Stomach (tissue), 8 donors: ENCODE measurements at regions not wholly inside any gene's neighbourhood (a gene's known extent, or its start where the extent isn't known, plus 50 kb on each side); places are given as distances from the start of the nearest gene placed in this dataset.

Experiments used
- DNase-seq, 2 donors: peaks; one replicate each; pipeline versions ENCODE4 v3.0.0 to v3.0.0-alpha.2; 2013 to 2019
- H3K27ac ChIP-seq, 5 donors: fragments of 200-600 bp in 4 of 5; sonication (generic) in 4 of 5; one replicate each; pipeline ENCODE4 v1.5.1; 2013 to 2019; ENCODE audit warnings: mild to moderate bottlenecking in 1 of 5, moderate library complexity in 1 of 5
- H3K27me3 ChIP-seq, 3 donors: fragments of 200-600 bp; sonication (generic); one replicate each; pipeline ENCODE4 v1.5.1; 2017 to 2019; ENCODE audit warnings: mixed run types in 1 of 3
- H3K36me3 ChIP-seq, 4 donors: fragments of 200-600 bp; sonication (generic); 1 replicate in 3 of 4; 2 replicates in 1 of 4; pipeline ENCODE4 v1.5.1; 2016 to 2019
- H3K4me1 ChIP-seq, 4 donors: fragments of 200-600 bp; sonication (generic); one replicate each; pipeline ENCODE4 v1.5.1; 2016 to 2019
- H3K4me3 ChIP-seq, 4 donors: fragments of 200-600 bp; sonication (generic) in 3 of 4; one replicate each; pipeline ENCODE4 v1.5.1; 2016 to 2019; ENCODE audit warnings: mild to moderate bottlenecking in 1 of 4
- H3K9me3 ChIP-seq, 4 donors: fragments of 200-600 bp; sonication (generic); one replicate each; pipeline ENCODE4 v1.5.1; 2016 to 2019
- EP300 ChIP-seq: sonication (generic); formaldehyde crosslinking; IDR thresholded peaks from one replicate; pipeline ENCODE4 v1.6.1; 2017; ENCODE audit warnings: antibody characterized with exemption
- POLR2A ChIP-seq, 4 donors: fragments of 450-650 bp; IDR thresholded peaks; one replicate each; pipeline ENCODE4 v1.6.1; 2016; ENCODE audit warnings: antibody characterized with exemption in 4 of 4, control low read depth in 2 of 4, mild to moderate bottlenecking in 1 of 4, moderate library complexity in 1 of 4
- POLR2AphosphoS5 ChIP-seq, 3 donors: sonication (generic); formaldehyde crosslinking; IDR thresholded peaks; one replicate each; pipeline ENCODE4 v1.6.1; 2016; ENCODE audit warnings: antibody characterized with exemption in 3 of 3
- WGBS, 5 donors: extraction: QIAGEN DNeasy Blood & Tissue Kit in 3 of 5; methylation state at CpG; one replicate each; pipeline versions ENCODE4 v1.1.5 to v1.1.7; 2013 to 2018; 5-methylcytosine and 5-hydroxymethylcytosine counted together
- intact Hi-C: fragments of 100-400 bp; cut with DNase I; formaldehyde crosslinking; loops from one replicate; pipeline ENCODE4 v1.15.1; 2023; ENCODE audit warnings: low total_unique reads
- TF ChIP-seq, protein P1 (sequence below), 7 experiments: fragments of 450-650 bp in 4 of 7; fragments of 200-600 bp in 3 of 7; sonication (generic) in 3 of 7; IDR thresholded peaks; one replicate each; pipeline ENCODE4 v1.5.1; 2016 to 2019; ENCODE audit warnings: antibody characterized with exemption in 7 of 7, control low read depth in 2 of 7, mild to moderate bottlenecking in 1 of 7
- donor health status: healthy with polysubstance abuse.
- donor health status: Bipolar disorder and iron deficiency.
- donor health status: healthy.

DNA sequence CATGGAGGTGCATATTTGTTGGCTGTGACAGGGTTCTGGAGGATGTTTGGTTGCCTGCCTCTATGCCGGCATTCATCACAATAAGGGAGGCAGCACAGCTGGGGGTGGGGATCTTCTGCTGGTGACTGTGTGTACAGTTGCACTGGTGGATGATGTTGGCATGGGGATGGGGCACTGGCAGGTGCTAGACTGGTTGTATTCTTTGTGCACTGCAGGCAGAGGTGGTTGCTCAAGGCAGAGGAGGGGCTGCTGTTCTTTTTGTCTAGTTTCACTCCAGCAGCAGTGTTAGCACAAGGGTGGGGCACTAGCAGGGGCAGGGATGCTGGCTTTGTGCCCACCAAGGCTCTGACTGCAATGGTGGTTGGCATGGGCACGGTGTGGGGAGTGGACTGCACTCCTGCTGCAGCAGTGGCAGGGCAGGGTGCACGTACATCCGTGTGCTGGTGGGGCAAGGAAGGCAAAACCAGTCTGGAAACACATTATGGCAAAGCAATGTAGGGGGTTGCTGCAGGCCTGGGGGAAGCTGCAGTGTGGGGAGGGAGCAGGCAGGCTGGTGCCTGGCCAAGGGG, 69.3 kb downstream of the ISOC1 start:
- intact Hi-C loops = no loop called here
- Histone ChIP-seq H3K4me1 (no peaks in the 10 kb centered on the region), H3K27me3 (no peaks in the 10 kb centered on the region), H3K36me3 (no peaks in the 10 kb centered on the region), H3K4me3 (no peak overlapping the region), H3K27ac (no peak overlapping the region), H3K9me3 (peaks cover 10 to 45% (median 26%) of the 10 kb centered on the region in 4 donors)
- TF ChIP-seq POLR2AphosphoS5 (IDR thresholded peaks at IDR 0.05) (no peak), EP300 (no peak), POLR2A (IDR thresholded peaks at IDR 0.05) (no peak)
- TF ChIP-seq, protein P1, sequence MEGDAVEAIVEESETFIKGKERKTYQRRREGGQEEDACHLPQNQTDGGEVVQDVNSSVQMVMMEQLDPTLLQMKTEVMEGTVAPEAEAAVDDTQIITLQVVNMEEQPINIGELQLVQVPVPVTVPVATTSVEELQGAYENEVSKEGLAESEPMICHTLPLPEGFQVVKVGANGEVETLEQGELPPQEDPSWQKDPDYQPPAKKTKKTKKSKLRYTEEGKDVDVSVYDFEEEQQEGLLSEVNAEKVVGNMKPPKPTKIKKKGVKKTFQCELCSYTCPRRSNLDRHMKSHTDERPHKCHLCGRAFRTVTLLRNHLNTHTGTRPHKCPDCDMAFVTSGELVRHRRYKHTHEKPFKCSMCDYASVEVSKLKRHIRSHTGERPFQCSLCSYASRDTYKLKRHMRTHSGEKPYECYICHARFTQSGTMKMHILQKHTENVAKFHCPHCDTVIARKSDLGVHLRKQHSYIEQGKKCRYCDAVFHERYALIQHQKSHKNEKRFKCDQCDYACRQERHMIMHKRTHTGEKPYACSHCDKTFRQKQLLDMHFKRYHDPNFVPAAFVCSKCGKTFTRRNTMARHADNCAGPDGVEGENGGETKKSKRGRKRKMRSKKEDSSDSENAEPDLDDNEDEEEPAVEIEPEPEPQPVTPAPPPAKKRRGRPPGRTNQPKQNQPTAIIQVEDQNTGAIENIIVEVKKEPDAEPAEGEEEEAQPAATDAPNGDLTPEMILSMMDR (IDR thresholded peaks at IDR 0.05) = no peak
- DNase-seq = no peak
- 78 to 88% (median 87%) methylated on average over 3 to 4 of the region's 4 CpGs for WGBS, 5 donors

DNA sequence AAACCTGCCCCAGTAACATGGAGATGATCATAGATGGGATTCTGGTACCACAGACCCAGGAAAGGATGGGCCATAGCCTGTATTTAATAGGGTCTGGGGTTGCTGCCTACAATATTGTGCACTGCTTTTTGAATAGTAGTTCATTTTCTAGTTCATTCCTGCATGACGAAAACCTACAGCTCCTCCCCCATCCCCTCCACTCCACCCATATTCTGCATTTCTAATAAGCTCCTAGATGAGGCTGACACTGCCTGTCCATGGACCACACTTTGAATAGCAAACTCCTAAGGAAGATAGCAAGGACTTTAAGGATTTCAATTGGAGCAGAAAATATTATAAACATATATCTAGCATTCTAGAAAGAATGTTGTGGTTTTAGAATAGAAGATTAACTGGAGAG, 75.5 kb downstream of the ISOC1 start:
- TF ChIP-seq POLR2A (IDR thresholded peaks at IDR 0.05) (no peak), POLR2AphosphoS5 (IDR thresholded peaks at IDR 0.05) (no peak), EP300 (no peak)
- TF ChIP-seq, protein P1 (IDR thresholded peaks at IDR 0.05) = no peak
- no peaks in the 10 kb centered on the region for H3K4me1 ChIP-seq
- H3K27me3 ChIP-seq = no peaks in the 10 kb centered on the region
- 42 to 75% (median 48%) methylated on average over 1 of the region's 1 CpG for WGBS, 5 donors
- no peak overlapping the region for H3K4me3 ChIP-seq
- no peak for DNase-seq
- no peak overlapping the region for H3K27ac ChIP-seq
- intact Hi-C loops = no loop called here
- no peaks in the 10 kb centered on the region for H3K36me3 ChIP-seq
- H3K9me3 ChIP-seq = no peaks in the 10 kb centered on the region

DNA sequence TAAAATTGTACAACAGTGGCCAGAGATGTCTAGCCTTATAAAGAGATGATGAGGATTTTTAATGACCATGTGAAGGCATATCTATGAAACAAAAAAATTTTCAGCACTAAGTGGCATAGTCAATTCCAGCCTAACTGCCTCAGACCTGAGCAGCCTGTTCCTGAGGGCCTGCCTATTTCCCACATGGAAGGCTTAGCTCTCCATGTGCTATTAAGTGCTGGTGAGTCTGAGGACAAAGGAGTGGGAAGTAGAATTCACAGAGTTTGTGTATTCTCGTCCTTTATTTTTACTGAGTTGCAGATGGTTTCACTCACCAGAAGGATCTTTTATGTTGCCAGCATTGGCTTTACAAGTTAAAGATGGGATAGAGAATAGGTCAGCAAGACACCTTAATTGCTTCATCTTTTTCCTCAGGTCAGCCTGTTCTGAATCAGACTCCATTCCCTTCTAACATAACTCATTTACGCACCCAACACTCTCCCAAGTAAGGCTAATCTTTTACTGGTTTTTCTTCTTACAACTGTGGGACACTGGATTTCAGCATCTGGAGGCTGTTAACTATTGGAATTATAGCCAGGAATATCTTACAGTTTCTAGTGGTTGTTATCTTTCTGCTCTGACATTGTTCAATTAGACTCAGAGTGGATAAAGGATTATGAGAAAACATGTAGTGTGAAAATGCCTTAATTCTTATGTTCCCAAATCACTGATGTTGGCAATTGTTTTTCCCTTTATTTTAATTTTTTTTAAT, 76.8 kb downstream of the ISOC1 start:
- Histone ChIP-seq H3K4me3 (no peak overlapping the region), H3K9me3 (no peaks in the 10 kb centered on the region), H3K4me1 (no peaks in the 10 kb centered on the region), H3K27ac (no peak overlapping the region), H3K36me3 (no peaks in the 10 kb centered on the region), H3K27me3 (no peaks in the 10 kb centered on the region)
- TF ChIP-seq POLR2A (IDR thresholded peaks at IDR 0.05) (no peak), POLR2AphosphoS5 (IDR thresholded peaks at IDR 0.05) (no peak), EP300 (no peak)
- TF ChIP-seq, protein P1 (IDR thresholded peaks at IDR 0.05) = no peak
- DNase-seq = peak in 1 of 2 donors; percentile 40
- intact Hi-C loops = no loop called here
- 69 to 77% (median 71%) methylated on average over 2 of the region's 2 CpGs for WGBS, 5 donors

DNA sequence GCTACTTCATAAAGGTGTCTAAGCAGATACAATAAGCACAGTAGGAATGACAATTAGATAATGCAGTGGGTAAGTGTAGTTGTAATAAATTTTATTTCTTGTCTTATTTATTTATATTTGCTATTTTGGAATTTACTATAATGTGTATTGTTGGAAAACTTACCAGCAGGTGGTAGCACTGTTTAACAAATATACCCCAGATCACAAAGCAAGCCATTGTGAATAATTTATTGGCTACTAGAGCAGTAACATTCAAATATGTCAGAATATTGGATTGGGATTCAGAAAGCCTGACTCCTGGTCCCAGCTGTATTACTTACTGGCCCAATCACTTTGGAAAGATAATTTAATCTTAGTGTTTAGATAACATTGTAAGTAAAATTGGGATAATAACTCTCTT, 78.0 kb downstream of the ISOC1 start:
- no peaks in the 10 kb centered on the region for H3K36me3 ChIP-seq
- no peak overlapping the region for H3K4me3 ChIP-seq
- no peaks in the 10 kb centered on the region for H3K4me1 ChIP-seq
- no peak overlapping the region for H3K27ac ChIP-seq
- TF ChIP-seq EP300 = no peak
- no peak for TF ChIP-seq POLR2A (IDR thresholded peaks at IDR 0.05)
- TF ChIP-seq, protein P1 (IDR thresholded peaks at IDR 0.05) = no peak
- TF ChIP-seq POLR2AphosphoS5 (IDR thresholded peaks at IDR 0.05) = no peak
- no peaks in the 10 kb centered on the region for H3K9me3 ChIP-seq
- H3K27me3 ChIP-seq = no peaks in the 10 kb centered on the region
- DNase-seq = peak in 1 of 2 donors; percentile 57
- intact Hi-C loops = no loop called here
